Panc1 (cell line): ENCODE measurements at regions not wholly inside any gene's neighbourhood (a gene's known extent, or its start where the extent isn't known, plus 50 kb on each side); places are given as distances from the start of the nearest gene placed in this dataset.
"Not testable (repeated sequence)": the region's sequence is repeated elsewhere in the genome, so short reads cannot be mapped to it uniquely, and the experiment has no call there.

Experiments used
- ATAC-seq: fragments of 200-7000 bp; cut with Tn5 transposase; 2 replicates; pipeline ENCODE4 v1.9.1; 2020; ENCODE audit warnings: mild to moderate bottlenecking, moderate library complexity
- BruUV-seq: library from RNA; stranded (reverse); fragments of 400-500 nt; replicated peaks from 2 replicates; lab custom pipeline; 2021; lab: Mats Ljungman, UMichigan
- CTCF ChIA-PET: fragments of 300-600 bp; sonication (Branson Sonifier 250); formaldehyde crosslinking; loops from one replicate; lab custom pipeline; 2022; ENCODE audit warnings: antibody characterized with exemption; lab: Charles Lee
- POLR2A ChIA-PET: fragments of 300-600 bp; sonication (Branson Sonifier 250); formaldehyde crosslinking; loops from one replicate; lab custom pipeline; 2022; ENCODE audit warnings: antibody characterized with exemption; lab: Charles Lee
- DNase-seq: peaks from one replicate; pipeline ENCODE4 v3.0.0-alpha.2; 2010; ENCODE audit warnings: low read depth, low spot score
- H3K27ac ChIP-seq: 2 replicates; pipeline ENCODE4 v1.5.1; 2011; ENCODE audit warnings: mild to moderate bottlenecking, low read length, inconsistent platforms
- H3K27me3 ChIP-seq: fragments of 200-500 bp; sonication (Bioruptor generic); 2 replicates; pipeline ENCODE4 v1.6.0; 2014; ENCODE audit warnings: low read length, inconsistent platforms; ENCODE audit not compliant: control insufficient read depth, insufficient read depth
- H3K36me3 ChIP-seq: fragments of 200-500 bp; sonication (Bioruptor generic); 2 replicates; pipeline ENCODE4 v1.5.1; 2014; ENCODE audit warnings: inconsistent platforms, mild to moderate bottlenecking, low read length, moderate library complexity; ENCODE audit not compliant: control insufficient read depth, insufficient read depth
- H3K4me1 ChIP-seq: 2 replicates; pipeline ENCODE4 v1.5.1; 2011; ENCODE audit warnings: inconsistent platforms, mild to moderate bottlenecking, low read length, moderate library complexity; ENCODE audit not compliant: control insufficient read depth, insufficient read depth
- H3K4me3 ChIP-seq, 2 experiments: 2 replicates each; pipeline ENCODE4 v1.5.1; 2011 to 2012; ENCODE audit warnings: low read depth in 2 of 2, low read length in 2 of 2, mild to moderate bottlenecking in 2 of 2, inconsistent platforms in 1 of 2, moderate library complexity in 1 of 2
- H3K9me3 ChIP-seq: fragments of 200-500 bp; sonication (Bioruptor generic); 2 replicates; pipeline ENCODE4 v1.5.1; 2014; ENCODE audit warnings: low read depth, mild to moderate bottlenecking, inconsistent platforms, low read length, moderate library complexity; ENCODE audit not compliant: control insufficient read depth, insufficient read depth
- CTCF ChIP-seq: fragments of 450-650 bp; IDR thresholded peaks from 2 replicates; pipeline ENCODE4 v1.5.1; 2017; ENCODE audit warnings: mild to moderate bottlenecking
- POLR2AphosphoS5 ChIP-seq: IDR thresholded peaks from 2 replicates; pipeline ENCODE4 v1.6.1; 2012; ENCODE audit warnings: mild to moderate bottlenecking, low read depth, low read length, moderate library complexity
- REST ChIP-seq, 2 experiments: IDR thresholded peaks; 2 replicates each; pipeline ENCODE4 v1.6.1; 2011 to 2012; ENCODE audit warnings: low read depth in 2 of 2, control low read depth in 1 of 2, low read length in 1 of 2, mild to moderate bottlenecking in 1 of 2, moderate library complexity in 1 of 2; ENCODE audit not compliant: insufficient read depth in 1 of 2
- SIN3A ChIP-seq: IDR thresholded peaks from 2 replicates; pipeline ENCODE4 v1.6.1; 2012; ENCODE audit warnings: low read depth, mild to moderate bottlenecking, low read length, moderate library complexity, borderline replicate concordance; ENCODE audit not compliant: insufficient read depth
- TCF7L2 ChIP-seq: IDR thresholded peaks from 2 replicates; pipeline ENCODE4 v1.6.1; 2011; ENCODE audit warnings: mild to moderate bottlenecking, low read depth, low read length, inconsistent platforms
- in situ Hi-C: cut with HindIII; loops from 2 replicates; pipeline ENCODE4 v1.10.0; 2016; ENCODE audit warnings: low sequenced_read_pairs, low pct_unique_long_range_greater_than_20kb
- intact Hi-C: fragments of 100-400 bp; cut with micrococcal nuclease; formaldehyde crosslinking; loops from one replicate; pipeline ENCODE4 v1.10.0; 2022; ENCODE audit not compliant: unreplicated experiment

DNA sequence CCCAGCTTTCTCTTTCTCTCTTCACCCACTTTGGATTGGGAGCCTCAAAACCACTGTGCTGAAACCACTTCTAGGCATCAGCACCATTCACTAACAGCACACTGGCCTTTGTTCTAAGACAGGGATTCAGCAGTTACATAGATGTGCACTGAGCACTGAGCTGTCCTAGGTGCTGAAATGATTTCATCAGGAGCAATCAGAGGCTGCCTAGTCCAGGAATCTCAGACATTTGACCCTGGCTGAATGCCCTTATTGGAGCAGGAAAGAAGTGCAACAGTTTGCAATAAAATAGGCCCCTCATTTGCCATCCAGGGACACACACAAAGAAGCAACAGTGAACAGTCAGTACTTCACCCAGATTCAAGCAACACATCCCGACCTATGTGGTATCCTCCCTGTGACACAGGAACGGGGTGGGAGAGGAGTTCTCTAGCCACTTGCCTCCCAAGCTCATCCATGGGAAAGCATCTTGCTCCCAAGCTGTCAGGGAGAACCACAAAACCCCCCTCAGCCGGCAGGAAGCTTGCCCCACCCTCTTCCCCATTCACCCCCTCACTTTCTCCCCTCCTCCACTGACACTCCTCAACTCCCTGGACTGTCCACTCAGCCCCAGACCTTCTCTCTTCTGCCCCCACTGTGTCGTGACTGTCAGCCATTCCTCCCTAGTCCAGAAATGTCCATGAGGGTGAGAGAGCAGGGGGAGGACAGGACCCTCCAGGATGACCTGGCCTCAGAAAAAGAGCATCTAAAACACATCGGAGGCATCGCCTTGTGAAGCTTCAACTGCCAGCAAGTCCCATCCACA, 304.4 kb downstream of the PREX1 start:
- no peak overlapping the region for H3K27ac ChIP-seq
- H3K36me3 ChIP-seq, result no peaks in the 10 kb centered on the region
- ChIA-PET CTCF (no interaction called here), POLR2A (no interaction called here)
- H3K27me3 ChIP-seq, result peaks cover 10% of the 10 kb centered on the region
- H3K4me3 ChIP-seq, result no peak overlapping the region
- no peaks in the 10 kb centered on the region for H3K9me3 ChIP-seq
- TF ChIP-seq TCF7L2 (no peak), REST (IDR thresholded peaks at IDR 0.05; ENCODE audit: insufficient read depth in 1 of 2, low read depth in 2 of 2, low read length in 1 of 2) (peak; percentile 95 to 97)
- DNase-seq, result peak; percentile 10
- in situ Hi-C loops, result no loop called here
- H3K4me1 ChIP-seq, result no peaks in the 10 kb centered on the region
- intact Hi-C loops, result no loop called here
- BruUV-seq, result no TSS peak
- 0 out of 2 replicates have a peak, but pooled peaks have one; percentile 62 for ATAC-seq

DNA sequence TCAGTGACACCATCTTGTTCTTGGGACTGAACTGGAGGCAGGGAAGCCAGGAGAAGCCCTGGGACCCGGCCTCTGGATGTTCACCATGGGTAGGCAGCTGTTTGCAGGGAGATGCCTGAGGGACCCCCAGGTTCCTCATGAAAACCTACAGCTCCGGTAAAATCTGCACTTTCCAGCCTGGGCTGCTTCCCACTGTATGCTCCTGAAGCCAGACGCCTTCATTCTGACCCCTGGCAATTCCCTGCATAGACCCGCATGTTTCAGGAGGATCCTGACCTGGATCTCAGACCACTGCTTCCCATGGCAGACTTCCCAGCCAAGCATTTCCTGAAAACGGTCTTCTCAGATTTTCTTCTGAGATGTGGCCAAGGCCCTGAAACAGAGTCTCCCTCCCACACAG, 306.7 kb downstream of the PREX1 start:
- POLR2A ChIA-PET, result no interaction called here
- no peak for DNase-seq
- Histone ChIP-seq H3K27ac (no peak overlapping the region), H3K27me3 (peaks cover 5% of the 10 kb centered on the region), H3K4me1 (no peaks in the 10 kb centered on the region), H3K36me3 (no peaks in the 10 kb centered on the region), H3K9me3 (no peaks in the 10 kb centered on the region), H3K4me3 (no peak overlapping the region)
- in situ Hi-C loops, result no loop called here
- TF ChIP-seq REST (IDR thresholded peaks at IDR 0.05; ENCODE audit: insufficient read depth in 1 of 2, low read depth in 2 of 2, low read length in 1 of 2) (no peak), CTCF (no peak), POLR2AphosphoS5 (no peak), TCF7L2 (no peak), SIN3A (no peak)
- ATAC-seq, result no peak
- intact Hi-C loops, result no loop called here
- BruUV-seq, result no TSS peak
- CTCF ChIA-PET, result no interaction called here

- in situ Hi-C loops, H3K27ac ChIP-seq, H3K4me3 ChIP-seq, H3K36me3 ChIP-seq, DNase-seq, H3K9me3 ChIP-seq, H3K27me3 ChIP-seq, H3K4me1 ChIP-seq, BruUV-seq: not testable (repeated sequence)
- ChIA-PET CTCF (interaction anchor here (0.5 to 1.2 kb wide), 3 partner anchors 8 to 621 kb away, joined by 3 to 6 read pairs (median 4); no protein-coding TSS in a partner anchor), POLR2A (interaction anchor here (0.7 kb wide), 1 partner anchor 621 kb away, joined by 9 read pairs; no protein-coding TSS in a partner anchor)
- intact Hi-C loops, result loop anchor here (5.0 kb wide), 1 partner anchor 624 kb away; no protein-coding TSS in a partner anchor
- ATAC-seq, result peak; percentile 82; the same call in 1 of the 2 replicates
These were observed 311.6 kb downstream of the PREX1 start for GRCh38 chr20:48516196-48516595.

DNA sequence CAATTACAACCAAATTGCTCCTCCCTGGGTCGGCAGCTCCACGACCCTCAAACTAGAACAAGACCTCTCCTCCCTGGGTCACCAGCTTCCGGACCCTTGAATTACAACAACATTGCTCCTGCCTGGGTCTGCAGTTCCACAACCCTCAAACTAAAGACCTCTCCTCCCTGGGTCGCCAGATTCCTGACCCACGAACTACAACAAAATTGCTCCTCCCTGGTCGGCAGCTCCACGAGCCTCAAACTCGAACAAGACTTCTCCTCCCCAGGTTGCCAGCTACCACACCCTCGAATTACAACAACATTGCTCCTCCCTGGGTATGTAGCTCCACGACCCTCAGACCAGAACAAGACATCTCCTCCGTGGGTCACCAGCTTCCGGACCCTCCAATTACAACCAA, 313.2 kb downstream of the PREX1 start:
- H3K9me3 ChIP-seq, in situ Hi-C loops, H3K36me3 ChIP-seq, DNase-seq, CTCF ChIA-PET, H3K27ac ChIP-seq, H3K4me1 ChIP-seq, ATAC-seq, BruUV-seq, H3K4me3 ChIP-seq, POLR2A ChIA-PET, H3K27me3 ChIP-seq, intact Hi-C loops: not testable (repeated sequence)
